GM18868 (cell line): ENCODE measurements at regions not wholly inside any gene's neighbourhood (a gene's known extent, or its start where the extent isn't known, plus 50 kb on each side); places are given as distances from the start of the nearest gene placed in this dataset.

Experiments used
- ATAC-seq: cut with Tn5 transposase; IDR thresholded peaks from one replicate; pipeline ENCODE4 v1.9.1; 2021; ENCODE audit warnings: mild to moderate bottlenecking, moderate library complexity; ENCODE audit not compliant: unreplicated experiment

DNA sequence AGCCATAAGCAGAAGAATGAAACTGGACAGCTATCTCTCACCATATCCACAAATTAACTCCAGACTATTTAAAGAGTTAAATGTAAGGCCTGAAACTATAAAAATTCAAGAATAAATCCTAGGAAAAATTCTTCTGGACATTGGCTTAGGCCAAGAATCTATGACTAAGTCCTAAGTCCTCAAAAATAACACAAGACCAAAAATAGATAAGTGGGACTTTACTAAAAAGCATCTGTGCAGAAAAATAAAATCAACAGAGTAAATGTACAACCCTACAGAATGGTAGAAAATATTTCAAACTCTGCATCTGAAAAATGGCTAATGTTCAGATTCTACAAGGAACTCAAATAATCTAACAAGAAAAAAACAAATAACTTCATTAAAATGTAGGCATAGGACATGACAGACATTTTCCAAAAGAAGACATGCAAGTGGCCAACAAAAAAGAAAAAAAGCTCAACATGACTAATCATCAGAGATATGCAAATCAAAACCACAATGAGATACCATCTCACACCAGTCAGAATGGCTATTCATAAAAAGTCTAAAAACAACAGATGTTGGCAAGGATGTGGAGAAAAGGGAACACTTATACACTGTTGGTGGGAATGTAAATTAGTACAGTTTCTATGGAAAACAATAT, 61.0 kb upstream of the PPFIA2 start:
- ATAC-seq = no peak

DNA sequence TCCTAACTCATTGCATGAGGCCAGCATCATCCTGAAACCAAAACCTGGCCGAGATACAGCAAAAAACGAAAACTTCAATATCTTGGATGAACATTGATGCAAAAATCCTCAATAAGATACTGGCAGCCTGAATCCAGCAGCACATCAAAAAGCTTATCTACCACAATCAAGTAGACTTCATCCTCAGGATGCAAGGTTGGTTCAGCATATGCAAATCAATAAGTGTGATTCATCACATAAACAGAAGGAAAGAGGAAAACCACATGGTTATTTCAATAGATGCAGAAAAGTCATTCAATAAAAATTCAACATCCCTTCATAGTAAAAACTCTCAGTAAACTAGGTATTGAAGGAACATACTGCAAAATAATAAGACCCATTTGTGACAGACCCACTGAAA, 56.5 kb upstream of the PPFIA2 start:
- ATAC-seq = no peak

DNA sequence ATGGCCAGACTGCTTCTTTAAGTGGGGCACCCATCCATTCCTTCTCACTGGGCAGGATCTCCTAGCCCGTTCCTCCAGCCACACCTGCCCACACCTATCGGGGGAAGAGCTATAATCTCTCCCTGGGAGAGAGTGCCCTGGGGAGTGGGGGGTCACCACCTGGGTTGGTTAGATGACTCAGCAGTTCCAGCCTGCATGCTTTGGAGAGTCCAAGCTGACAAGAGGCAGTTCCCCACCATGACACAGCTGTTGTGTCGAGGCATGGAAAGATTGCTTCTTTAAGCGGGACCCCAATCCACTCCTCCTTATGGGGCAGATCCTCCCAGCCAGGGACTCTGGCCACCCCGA, 52.6 kb upstream of the PPFIA2 start:
- ATAC-seq = no peak

DNA sequence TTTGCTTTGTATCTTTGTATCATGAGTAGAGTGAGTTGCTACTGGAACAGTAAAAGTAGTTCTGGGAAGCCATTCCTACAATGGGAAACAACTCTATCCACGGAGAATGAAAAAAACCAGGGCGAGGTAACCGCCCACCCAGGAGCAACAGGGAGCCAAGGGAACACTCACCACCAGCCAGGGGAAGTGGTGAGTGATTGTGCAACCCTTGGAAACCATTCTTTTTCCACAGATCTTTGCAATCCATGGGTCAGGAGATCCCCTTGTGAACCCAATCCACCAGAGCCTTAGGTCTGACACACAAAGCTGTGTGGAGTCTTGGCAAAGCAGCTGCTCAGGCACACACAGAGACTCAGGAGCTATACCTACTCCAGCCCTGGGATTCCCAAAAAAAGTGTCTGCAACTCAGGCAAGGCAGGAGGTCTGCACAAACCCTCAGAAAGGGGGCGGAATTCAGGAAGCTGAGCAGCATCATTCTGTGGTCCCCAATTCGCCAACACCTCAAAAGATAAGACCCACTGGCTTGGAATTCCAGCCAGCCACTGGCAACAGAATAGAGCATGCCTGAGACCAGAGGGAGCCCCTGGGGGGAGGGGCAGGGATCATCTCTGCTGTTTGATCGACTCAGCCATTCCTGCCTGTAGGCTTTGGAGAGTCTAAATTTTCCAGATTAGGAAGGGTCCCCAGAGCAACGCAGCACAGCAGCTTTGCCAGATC, 52.1 kb upstream of the PPFIA2 start:
- no peak for ATAC-seq

DNA sequence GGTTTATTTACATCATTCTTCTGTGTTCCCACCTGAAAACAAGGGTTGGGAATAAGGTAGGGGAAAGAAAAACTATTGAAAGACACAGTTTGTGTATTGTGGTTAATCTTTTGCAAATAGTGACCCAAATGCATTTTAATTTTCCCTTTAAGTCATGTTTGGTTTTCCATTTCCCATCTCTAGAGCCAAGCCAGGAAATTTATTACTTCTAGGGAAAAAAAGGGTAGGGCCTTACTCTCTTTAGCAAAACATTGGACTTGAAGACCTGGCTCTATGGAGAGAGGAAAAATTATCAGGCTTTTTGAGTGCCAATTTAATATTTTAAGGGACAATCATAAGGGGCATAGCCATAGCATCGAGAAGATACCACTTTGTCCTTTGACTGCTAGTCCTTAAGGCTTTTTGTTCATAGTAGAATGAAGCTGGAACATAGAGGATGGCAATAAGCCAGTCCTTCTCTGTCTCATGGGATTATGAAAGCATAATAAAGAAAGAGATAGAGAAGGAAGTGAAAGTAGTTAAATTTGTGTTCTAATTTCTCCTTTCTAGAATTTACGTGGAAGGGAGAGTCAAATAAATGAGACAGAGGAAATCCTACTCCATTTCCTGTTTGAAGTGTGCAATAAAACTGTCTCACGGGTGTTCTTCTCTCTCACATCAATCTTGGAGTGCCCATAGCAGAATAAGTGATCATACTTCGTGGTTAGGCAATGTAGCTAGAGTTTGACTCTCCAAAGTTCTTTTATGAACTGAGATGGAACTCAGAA, 50.9 kb upstream of the PPFIA2 start:
- ATAC-seq = peak; percentile 87

DNA sequence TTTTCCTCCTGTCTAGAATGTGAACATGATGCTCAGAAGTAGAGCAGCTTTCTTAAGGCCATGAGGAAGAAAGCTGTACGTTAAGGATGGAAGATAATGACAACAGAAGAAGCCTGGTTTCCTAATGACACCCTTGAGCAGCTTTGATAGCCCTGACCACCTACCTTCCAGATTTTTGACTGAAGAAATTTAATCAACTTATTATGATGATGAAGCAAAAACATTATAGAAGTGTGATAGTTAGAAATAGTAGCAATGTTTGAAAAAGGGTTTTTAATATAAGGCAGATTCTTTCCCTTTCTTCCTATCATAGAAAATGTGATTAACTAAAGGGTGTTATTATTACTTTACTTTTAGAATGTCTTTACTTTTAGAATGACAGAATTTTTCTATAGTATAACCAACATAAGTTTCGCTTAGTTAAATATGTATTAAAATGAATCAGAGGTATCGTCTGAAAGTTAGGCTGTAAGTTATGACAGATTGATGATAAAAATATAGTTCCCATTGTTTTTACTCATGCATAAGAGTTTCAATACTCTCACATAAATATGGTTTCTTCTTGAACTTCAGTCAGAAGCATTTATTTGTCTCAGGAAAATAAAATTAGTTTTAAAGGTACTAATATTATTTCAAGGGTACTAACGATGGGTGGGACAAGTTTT, 50.1 kb upstream of the PPFIA2 start:
- no peak for ATAC-seq
